ENCODE measurements at regions not wholly inside any gene's neighbourhood (a gene's known extent, or its start where the extent isn't known, plus 50 kb on each side); places are given as distances from the start of the nearest gene placed in this dataset.
"Not testable (repeated sequence)": the region's sequence is repeated elsewhere in the genome, so short reads cannot be mapped to it uniquely, and the experiment has no call there.

DNA sequence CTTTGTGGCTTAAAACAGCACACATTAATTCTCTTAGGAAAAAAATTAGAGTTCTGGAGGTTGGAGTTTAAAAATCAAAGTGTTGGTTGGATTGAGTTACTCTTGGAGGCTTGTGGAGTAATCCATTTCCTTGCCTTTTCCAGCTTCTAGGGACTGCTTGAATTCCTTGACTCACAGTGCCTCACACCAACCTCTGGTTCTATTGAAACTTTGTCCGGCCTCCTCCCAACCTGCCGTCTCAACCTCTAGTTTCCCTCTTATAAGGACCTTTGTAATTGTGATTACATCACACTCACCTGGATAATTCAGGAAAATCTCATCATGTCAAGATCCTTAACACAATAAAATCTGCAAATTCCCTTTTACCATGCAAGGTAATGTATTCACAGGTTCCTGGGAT, 764.2 kb upstream of the CDH18 start:
- not testable (repeated sequence) for TF ChIP-seq POLR2A (IDR thresholded peaks at IDR 0.05; ENCODE audit: low read length); GATA1 (IDR thresholded peaks at IDR 0.05; ENCODE audit: low read depth, low read length)
